HEK293 (cell line): ENCODE measurements at regions not wholly inside any gene's neighbourhood (a gene's known extent, or its start where the extent isn't known, plus 50 kb on each side); places are given as distances from the start of the nearest gene placed in this dataset.

ENCODE experiments used
- CTCF ChIA-PET: fragments of 350-600 bp; formaldehyde crosslinking; extraction: SDS; loops from one replicate; lab custom pipeline; 2021; ENCODE audit warnings: antibody characterized with exemption; lab: Yijun Ruan, JAX
- POLR2A ChIA-PET: fragments of 300-600 bp; formaldehyde crosslinking; extraction: SDS; loops from one replicate; lab custom pipeline; 2020; ENCODE audit warnings: antibody characterized with exemption, inconsistent platforms; lab: Yijun Ruan, JAX
- H3K27ac ChIP-seq: fragments of 200-500 bp; sonication (Bioruptor generic); 2 replicates; pipeline ENCODE4 v1.5.1; 2014; ENCODE audit warnings: low read depth, low read length, control low read depth, inconsistent platforms; ENCODE audit errors: extremely low read depth
- H3K36me3 ChIP-seq, 2 experiments: fragments of 200-500 bp in 1 of 2; sonication (Bioruptor generic) in 1 of 2; 1 replicate in 1 of 2; 2 replicates in 1 of 2; pipeline ENCODE4 v1.5.1; 2014 to 2017; ENCODE audit warnings: inconsistent platforms in 2 of 2, low read length in 2 of 2; ENCODE audit not compliant: control insufficient read depth in 2 of 2, insufficient read depth in 1 of 2
- H3K4me1 ChIP-seq: fragments of 200-500 bp; sonication (Bioruptor generic); 2 replicates; pipeline ENCODE4 v1.5.1; 2014; ENCODE audit warnings: mild to moderate bottlenecking, low read length, inconsistent platforms; ENCODE audit not compliant: control insufficient read depth, insufficient read depth
- H3K4me3 ChIP-seq: 2 replicates; pipeline ENCODE4 v1.5.1; 2011; ENCODE audit warnings: low read depth, mild to moderate bottlenecking, control low read depth, low read length, moderate library complexity
- H3K9me3 ChIP-seq: fragments of 200-500 bp; sonication (Bioruptor generic); 2 replicates; pipeline ENCODE4 v1.5.1; 2014; ENCODE audit warnings: low read depth, low read length, inconsistent platforms; ENCODE audit not compliant: control insufficient read depth, insufficient read depth
- HOXC10 ChIP-seq: sonication (generic); formaldehyde crosslinking; IDR thresholded peaks from 2 replicates; pipeline ENCODE4 v1.8.1; 2023; ENCODE audit warnings: mild to moderate bottlenecking, missing genetic modification reagents
- IKZF3 ChIP-seq: fragments of 450-650 bp; IDR thresholded peaks from 2 replicates; pipeline ENCODE4 v1.5.0; 2018; ENCODE audit warnings: missing biosample characterization, mild to moderate bottlenecking, missing genetic modification characterization, moderate library complexity
- MYNN ChIP-seq: fragments of 450-650 bp; formaldehyde crosslinking; IDR thresholded peaks from 2 replicates; pipeline ENCODE4 v1.5.1; 2016; ENCODE audit warnings: missing biosample characterization, missing genetic modification characterization, borderline replicate concordance
- RBAK ChIP-seq: fragments of 450-650 bp; formaldehyde crosslinking; IDR thresholded peaks from 2 replicates; pipeline ENCODE4 v1.5.1; 2016; ENCODE audit warnings: missing biosample characterization, missing genetic modification characterization
- SCRT2 ChIP-seq: fragments of 450-650 bp; formaldehyde crosslinking; IDR thresholded peaks from 2 replicates; pipeline ENCODE4 v1.5.1; 2016; ENCODE audit warnings: missing biosample characterization, missing genetic modification characterization
- TCF7L2 ChIP-seq: IDR thresholded peaks from 2 replicates; pipeline ENCODE4 v1.6.1; 2011; ENCODE audit warnings: low read depth, mild to moderate bottlenecking, inconsistent platforms, low read length, moderate library complexity, borderline replicate concordance
- ZNF112 ChIP-seq: fragments of 450-650 bp; formaldehyde crosslinking; IDR thresholded peaks from 2 replicates; pipeline ENCODE4 v1.5.0; 2017; ENCODE audit warnings: missing biosample characterization, missing genetic modification characterization
- ZNF114 ChIP-seq: fragments of 450-650 bp; formaldehyde crosslinking; IDR thresholded peaks from 2 replicates; pipeline ENCODE4 v1.5.0; 2017; ENCODE audit warnings: missing biosample characterization, missing genetic modification characterization
- ZNF146 ChIP-seq: fragments of 450-650 bp; formaldehyde crosslinking; IDR thresholded peaks from 2 replicates; pipeline ENCODE4 v1.5.1; 2016; ENCODE audit warnings: missing biosample characterization, missing genetic modification characterization
- ZNF174 ChIP-seq: fragments of 450-650 bp; formaldehyde crosslinking; IDR thresholded peaks from 2 replicates; pipeline ENCODE4 v1.5.0; 2017; ENCODE audit warnings: missing biosample characterization, mild to moderate bottlenecking, missing genetic modification characterization
- ZNF266 ChIP-seq: fragments of 450-650 bp; formaldehyde crosslinking; IDR thresholded peaks from 2 replicates; pipeline ENCODE4 v1.5.1; 2016; ENCODE audit warnings: missing biosample characterization, missing genetic modification characterization, low read depth
- ZNF292 ChIP-seq: fragments of 450-650 bp; formaldehyde crosslinking; IDR thresholded peaks from 2 replicates; pipeline ENCODE4 v1.5.1; 2016; ENCODE audit warnings: low read depth, missing biosample characterization, missing genetic modification characterization, borderline replicate concordance
- ZNF302 ChIP-seq: fragments of 450-650 bp; formaldehyde crosslinking; IDR thresholded peaks from 2 replicates; pipeline ENCODE4 v1.5.1; 2016; ENCODE audit warnings: missing biosample characterization, missing genetic modification characterization, low read depth
- ZNF324 ChIP-seq: fragments of 450-650 bp; formaldehyde crosslinking; IDR thresholded peaks from 2 replicates; pipeline ENCODE4 v1.5.1; 2016; ENCODE audit warnings: missing biosample characterization, missing genetic modification characterization
- ZNF423 ChIP-seq: fragments of 450-650 bp; formaldehyde crosslinking; IDR thresholded peaks from 2 replicates; pipeline ENCODE4 v1.5.1; 2016; ENCODE audit warnings: missing biosample characterization, missing genetic modification characterization
- ZNF501 ChIP-seq: fragments of 450-650 bp; formaldehyde crosslinking; IDR thresholded peaks from 2 replicates; pipeline ENCODE4 v1.5.1; 2016; ENCODE audit warnings: missing biosample characterization, missing genetic modification characterization
- ZNF530 ChIP-seq: fragments of 450-650 bp; formaldehyde crosslinking; IDR thresholded peaks from 2 replicates; pipeline ENCODE4 v1.5.1; 2016; ENCODE audit warnings: low read depth, missing biosample characterization, missing genetic modification characterization
- ZNF549 ChIP-seq: fragments of 450-650 bp; IDR thresholded peaks from 2 replicates; pipeline ENCODE4 v1.5.1; 2018; ENCODE audit warnings: missing biosample characterization, missing genetic modification characterization, mild to moderate bottlenecking, inconsistent platforms, moderate library complexity
- ZNF626 ChIP-seq: fragments of 450-650 bp; sonication (Bioruptor Pico); formaldehyde crosslinking; IDR thresholded peaks from 2 replicates; pipeline ENCODE4 v1.5.1; 2018; ENCODE audit warnings: missing biosample characterization, missing genetic modification characterization, inconsistent platforms
- ZNF670 ChIP-seq: fragments of 450-650 bp; formaldehyde crosslinking; IDR thresholded peaks from 2 replicates; pipeline ENCODE4 v1.5.1; 2016; ENCODE audit warnings: missing biosample characterization, missing genetic modification characterization, low read depth
- ZNF791 ChIP-seq: fragments of 450-650 bp; formaldehyde crosslinking; IDR thresholded peaks from 2 replicates; pipeline ENCODE4 v1.5.1; 2016; ENCODE audit warnings: missing biosample characterization, missing genetic modification characterization
- ZNF792 ChIP-seq: fragments of 450-650 bp; formaldehyde crosslinking; IDR thresholded peaks from 2 replicates; pipeline ENCODE4 v1.5.1; 2016; ENCODE audit warnings: missing biosample characterization, missing genetic modification characterization
- TF ChIP-seq, protein P1 (sequence below): fragments of 450-650 bp; formaldehyde crosslinking; IDR thresholded peaks from 2 replicates; pipeline ENCODE4 v1.5.1; 2016; ENCODE audit warnings: missing biosample characterization, missing genetic modification characterization
- TF ChIP-seq, protein P2 (sequence below): fragments of 450-650 bp; formaldehyde crosslinking; IDR thresholded peaks from 2 replicates; pipeline ENCODE4 v1.5.1; 2016; ENCODE audit warnings: missing biosample characterization, missing genetic modification characterization
- TF ChIP-seq, protein P3 (sequence below): fragments of 450-650 bp; formaldehyde crosslinking; IDR thresholded peaks from 2 replicates; pipeline ENCODE4 v1.5.1; 2016; ENCODE audit warnings: missing biosample characterization, missing genetic modification characterization
- TF ChIP-seq, protein P4 (sequence below): fragments of 450-650 bp; formaldehyde crosslinking; IDR thresholded peaks from 2 replicates; pipeline ENCODE4 v1.5.1; 2016; ENCODE audit warnings: missing biosample characterization, missing genetic modification characterization

DNA sequence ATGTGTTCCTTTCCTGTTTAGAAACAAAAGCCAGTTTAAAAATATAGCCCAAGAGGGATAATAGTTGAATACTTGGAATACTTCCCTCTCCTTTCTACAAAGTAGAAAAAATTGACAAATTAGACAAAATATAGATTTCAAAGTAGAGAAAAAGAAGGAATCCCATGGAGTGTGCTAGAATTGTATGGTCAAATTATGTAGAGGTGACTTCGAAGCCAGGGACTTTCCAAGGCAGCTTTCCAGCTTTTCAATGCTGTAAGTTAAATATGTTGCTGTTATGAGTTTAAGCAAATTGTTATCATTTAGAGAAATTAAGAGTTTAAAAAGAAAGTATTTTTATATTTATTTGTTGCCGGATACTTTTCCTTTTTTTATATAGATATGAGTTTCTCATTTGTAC lies 415.5 kb upstream of the OPRM1 start (continued):
- TF ChIP-seq ZNF423 (tag by site-specific recombination): no peak

DNA sequence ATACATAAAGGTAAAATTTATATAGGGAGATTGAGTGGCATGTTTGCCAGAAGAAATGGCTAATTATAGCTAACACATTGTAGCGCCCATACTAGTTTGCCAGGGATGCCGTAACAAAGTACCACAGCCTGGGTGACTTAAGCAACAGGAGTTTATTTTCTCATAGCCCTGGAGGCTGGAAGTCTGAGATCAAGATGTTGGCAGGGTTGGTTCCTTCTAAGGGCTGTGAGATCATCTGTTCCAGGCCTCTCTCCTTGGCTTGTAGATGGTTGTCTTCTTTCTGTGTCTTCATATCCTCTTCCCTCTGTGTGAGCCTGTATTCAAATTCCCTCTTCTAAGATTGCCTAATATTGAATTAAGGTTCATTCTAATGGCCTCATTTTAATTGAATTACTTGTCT lies 417.5 kb upstream of the OPRM1 start:
- CTCF ChIA-PET: no interaction called here
- Histone ChIP-seq H3K4me3 (no peak overlapping the region), H3K9me3 (no peaks in the 10 kb centered on the region), H3K4me1 (0 out of 2 replicates have a peak, but pooled peaks cover 3% of the 10 kb centered on the region), H3K36me3 (no peaks in the 10 kb centered on the region), H3K27ac (no peak overlapping the region)
- POLR2A ChIA-PET: no interaction called here
- TF ChIP-seq ZNF324: no peak
- TF ChIP-seq, protein P1, sequence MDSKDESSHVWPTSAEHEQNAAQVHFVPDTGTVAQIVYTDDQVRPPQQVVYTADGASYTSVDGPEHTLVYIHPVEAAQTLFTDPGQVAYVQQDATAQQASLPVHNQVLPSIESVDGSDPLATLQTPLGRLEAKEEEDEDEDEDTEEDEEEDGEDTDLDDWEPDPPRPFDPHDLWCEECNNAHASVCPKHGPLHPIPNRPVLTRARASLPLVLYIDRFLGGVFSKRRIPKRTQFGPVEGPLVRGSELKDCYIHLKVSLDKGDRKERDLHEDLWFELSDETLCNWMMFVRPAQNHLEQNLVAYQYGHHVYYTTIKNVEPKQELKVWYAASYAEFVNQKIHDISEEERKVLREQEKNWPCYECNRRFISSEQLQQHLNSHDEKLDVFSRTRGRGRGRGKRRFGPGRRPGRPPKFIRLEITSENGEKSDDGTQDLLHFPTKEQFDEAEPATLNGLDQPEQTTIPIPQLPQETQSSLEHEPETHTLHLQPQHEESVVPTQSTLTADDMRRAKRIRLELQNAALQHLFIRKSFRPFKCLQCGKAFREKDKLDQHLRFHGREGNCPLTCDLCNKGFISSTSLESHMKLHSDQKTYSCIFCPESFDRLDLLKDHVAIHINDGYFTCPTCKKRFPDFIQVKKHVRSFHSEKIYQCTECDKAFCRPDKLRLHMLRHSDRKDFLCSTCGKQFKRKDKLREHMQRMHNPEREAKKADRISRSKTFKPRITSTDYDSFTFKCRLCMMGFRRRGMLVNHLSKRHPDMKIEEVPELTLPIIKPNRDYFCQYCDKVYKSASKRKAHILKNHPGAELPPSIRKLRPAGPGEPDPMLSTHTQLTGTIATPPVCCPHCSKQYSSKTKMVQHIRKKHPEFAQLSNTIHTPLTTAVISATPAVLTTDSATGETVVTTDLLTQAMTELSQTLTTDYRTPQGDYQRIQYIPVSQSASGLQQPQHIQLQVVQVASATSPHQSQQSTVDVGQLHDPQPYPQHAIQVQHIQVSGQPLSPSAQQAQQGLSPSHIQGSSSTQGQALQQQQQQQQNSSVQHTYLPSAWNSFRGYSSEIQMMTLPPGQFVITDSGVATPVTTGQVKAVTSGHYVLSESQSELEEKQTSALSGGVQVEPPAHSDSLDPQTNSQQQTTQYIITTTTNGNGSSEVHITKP: no peak
- no peak for TF ChIP-seq ZNF501 (tag by site-specific recombination)
- TF ChIP-seq ZNF112 (tag by site-specific recombination): no peak
- no peak for TF ChIP-seq RBAK
- TF ChIP-seq, protein P2, sequence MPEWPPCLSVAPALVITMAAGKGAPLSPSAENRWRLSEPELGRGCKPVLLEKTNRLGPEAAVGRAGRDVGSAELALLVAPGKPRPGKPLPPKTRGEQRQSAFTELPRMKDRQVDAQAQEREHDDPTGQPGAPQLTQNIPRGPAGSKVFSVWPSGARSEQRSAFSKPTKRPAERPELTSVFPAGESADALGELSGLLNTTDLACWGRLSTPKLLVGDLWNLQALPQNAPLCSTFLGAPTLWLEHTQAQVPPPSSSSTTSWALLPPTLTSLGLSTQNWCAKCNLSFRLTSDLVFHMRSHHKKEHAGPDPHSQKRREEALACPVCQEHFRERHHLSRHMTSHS: no peak
- TF ChIP-seq IKZF3: no peak
- no peak for TF ChIP-seq ZNF626
- TF ChIP-seq ZNF791 (tag by site-specific recombination): no peak
- no peak for TF ChIP-seq ZNF792 (tag by site-specific recombination)
- TF ChIP-seq ZNF549 (tag by site-specific recombination): no peak
- no peak for TF ChIP-seq ZNF174
- no peak for TF ChIP-seq TCF7L2

DNA sequence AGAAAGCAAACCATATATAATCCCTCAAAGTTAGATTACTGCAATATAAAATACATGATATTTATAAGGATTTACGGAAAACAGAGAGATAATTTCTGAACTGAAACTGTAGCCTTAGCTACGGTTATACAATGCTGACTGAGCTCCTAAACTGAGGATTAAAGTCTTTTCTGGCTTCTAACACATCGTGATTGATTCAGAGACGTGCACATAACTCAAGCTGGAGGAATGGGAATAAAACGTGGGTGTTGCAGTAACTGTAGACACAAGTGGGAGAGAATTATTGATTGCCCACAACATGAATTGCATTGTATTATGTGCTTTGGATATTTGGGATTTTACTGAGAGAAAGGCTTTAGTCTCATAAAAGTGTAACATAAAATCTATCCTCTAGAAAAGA lies 418.0 kb upstream of the OPRM1 start:
- 0 out of 2 replicates have a peak, but pooled peaks cover 3% of the 10 kb centered on the region for H3K4me1 ChIP-seq
- POLR2A ChIA-PET: no interaction called here
- CTCF ChIA-PET: no interaction called here
- H3K9me3 ChIP-seq: no peaks in the 10 kb centered on the region
- TF ChIP-seq ZNF266 (tag by site-specific recombination): no peak
- no peak for TF ChIP-seq ZNF670 (tag by site-specific recombination)
- no peak for TF ChIP-seq HOXC10 (CRISPR knock-in tag)
- TF ChIP-seq, protein P3, sequence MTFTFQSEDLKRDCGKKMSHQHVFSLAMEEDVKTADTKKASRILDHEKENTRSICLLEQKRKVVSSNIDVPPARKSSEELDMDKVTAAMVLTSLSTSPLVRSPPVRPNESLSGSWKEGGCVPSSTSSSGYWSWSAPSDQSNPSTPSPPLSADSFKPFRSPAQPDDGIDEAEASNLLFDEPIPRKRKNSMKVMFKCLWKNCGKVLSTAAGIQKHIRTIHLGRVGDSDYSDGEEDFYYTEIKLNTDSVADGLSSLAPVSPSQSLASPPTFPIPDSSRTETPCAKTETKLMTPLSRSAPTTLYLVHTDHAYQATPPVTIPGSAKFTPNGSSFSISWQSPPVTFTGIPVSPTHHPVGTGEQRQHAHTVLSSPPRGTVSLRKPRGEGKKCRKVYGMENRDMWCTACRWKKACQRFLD (tag by site-specific recombination): no peak
- TF ChIP-seq SCRT2: no peak
- TF ChIP-seq MYNN (tag by site-specific recombination): no peak
- no peak for TF ChIP-seq ZNF114 (tag by site-specific recombination)
- TF ChIP-seq ZNF302 (tag by site-specific recombination): no peak
- TF ChIP-seq, protein P4, sequence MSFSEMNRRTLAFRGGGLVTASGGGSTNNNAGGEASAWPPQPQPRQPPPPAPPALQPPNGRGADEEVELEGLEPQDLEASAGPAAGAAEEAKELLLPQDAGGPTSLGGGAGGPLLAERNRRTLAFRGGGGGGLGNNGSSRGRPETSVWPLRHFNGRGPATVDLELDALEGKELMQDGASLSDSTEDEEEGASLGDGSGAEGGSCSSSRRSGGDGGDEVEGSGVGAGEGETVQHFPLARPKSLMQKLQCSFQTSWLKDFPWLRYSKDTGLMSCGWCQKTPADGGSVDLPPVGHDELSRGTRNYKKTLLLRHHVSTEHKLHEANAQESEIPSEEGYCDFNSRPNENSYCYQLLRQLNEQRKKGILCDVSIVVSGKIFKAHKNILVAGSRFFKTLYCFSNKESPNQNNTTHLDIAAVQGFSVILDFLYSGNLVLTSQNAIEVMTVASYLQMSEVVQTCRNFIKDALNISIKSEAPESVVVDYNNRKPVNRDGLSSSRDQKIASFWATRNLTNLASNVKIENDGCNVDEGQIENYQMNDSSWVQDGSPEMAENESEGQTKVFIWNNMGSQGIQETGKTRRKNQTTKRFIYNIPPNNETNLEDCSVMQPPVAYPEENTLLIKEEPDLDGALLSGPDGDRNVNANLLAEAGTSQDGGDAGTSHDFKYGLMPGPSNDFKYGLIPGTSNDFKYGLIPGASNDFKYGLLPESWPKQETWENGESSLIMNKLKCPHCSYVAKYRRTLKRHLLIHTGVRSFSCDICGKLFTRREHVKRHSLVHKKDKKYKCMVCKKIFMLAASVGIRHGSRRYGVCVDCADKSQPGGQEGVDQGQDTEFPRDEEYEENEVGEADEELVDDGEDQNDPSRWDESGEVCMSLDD: no peak
- TF ChIP-seq ZNF530 (tag by site-specific recombination): no peak
- no peak for TF ChIP-seq ZNF146 (tag by site-specific recombination)
- TF ChIP-seq ZNF292: no peak
- TF ChIP-seq, all 188 proteins: peak for 0
- H3K27ac ChIP-seq: no peak overlapping the region
- H3K4me3 ChIP-seq: no peak overlapping the region
- H3K36me3 ChIP-seq: no peaks in the 10 kb centered on the region
